C4-2B (cell line): ENCODE measurements at regions not wholly inside any gene's neighbourhood (a gene's known extent, or its start where the extent isn't known, plus 50 kb on each side); places are given as distances from the start of the nearest gene placed in this dataset.

Source experiments
- H3K27ac ChIP-seq: fragments of 450-650 bp; 2 replicates; pipeline ENCODE4 v1.5.1; 2017
- CTCF ChIP-seq: fragments of 450-650 bp; conservative IDR thresholded peaks from 2 replicates; pipeline ENCODE4 v1.5.1; 2017; ENCODE audit warnings: mild to moderate bottlenecking
- ZFX ChIP-seq: fragments of 450-650 bp; IDR thresholded peaks from 2 replicates; pipeline ENCODE4 v1.6.1; 2017

GRCh38 chr1:58397187-58397820 is 149.2 kb downstream of the OMA1 start:
- TF ChIP-seq ZFX (no peak), CTCF (no peak)
- H3K27ac ChIP-seq: no peak overlapping the region

GRCh38 chr1:58396150-58396549 is 150.4 kb downstream of the OMA1 start:
- H3K27ac ChIP-seq: no peak overlapping the region
- TF ChIP-seq ZFX (no peak), CTCF (no peak)

- TF ChIP-seq CTCF (no peak), ZFX (no peak)
- no peak overlapping the region for H3K27ac ChIP-seq
Observed at GRCh38 chr1:58395355-58395754, 151.2 kb downstream of the OMA1 start.

GRCh38 chr1:58392083-58392482 is 154.4 kb downstream of the OMA1 start:
- no peak for TF ChIP-seq ZFX
- no peak for TF ChIP-seq CTCF
- H3K27ac ChIP-seq: no peak overlapping the region

- TF ChIP-seq ZFX: no peak
- TF ChIP-seq CTCF: no peak
- H3K27ac ChIP-seq: no peak overlapping the region
Observed at GRCh38 chr1:58391514-58391913, 155.0 kb downstream of the OMA1 start.

- no peak for TF ChIP-seq CTCF
- TF ChIP-seq ZFX: no peak
- H3K27ac ChIP-seq: no peak overlapping the region
Observed at GRCh38 chr1:58391056-58391455, 155.5 kb downstream of the OMA1 start.

GRCh38 chr1:58390091-58390490 is 156.4 kb downstream of the OMA1 start:
- H3K27ac ChIP-seq: no peak overlapping the region
- no peak for TF ChIP-seq ZFX
- TF ChIP-seq CTCF: no peak
